Effector memory CD8-positive, alpha-beta T cell (primary cell): ENCODE measurements at regions not wholly inside any gene's neighbourhood (a gene's known extent, or its start where the extent isn't known, plus 50 kb on each side); places are given as distances from the start of the nearest gene placed in this dataset.
"Not testable (repeated sequence)": the region's sequence is repeated elsewhere in the genome, so short reads cannot be mapped to it uniquely, and the experiment has no call there.

Source experiments
- ATAC-seq: fragments of 150-1000 bp; cut with Tn5 transposase; replicated peaks from 2 replicates; pipeline ENCODE4 v1.10.0; 2021; ENCODE audit warnings: mild to moderate bottlenecking, moderate library complexity
- DNase-seq, 3 experiments: peaks; one replicate each; pipeline ENCODE4 v3.0.0; 2021
- H3K27ac Mint-ChIP-seq, 2 donors: one replicate each; pipeline ENCODE4 v1.8.0; 2022; ENCODE audit warnings: mild to moderate bottlenecking in 2 of 2, mixed read lengths in 2 of 2, moderate library complexity in 2 of 2
- H3K27me3 Mint-ChIP-seq, 2 donors: one replicate each; pipeline ENCODE4 v1.8.0; 2022; ENCODE audit warnings: mixed read lengths in 2 of 2
- H3K36me3 Mint-ChIP-seq: one replicate; pipeline ENCODE4 v1.8.0; 2022; ENCODE audit warnings: mild to moderate bottlenecking, moderate library complexity, mixed read lengths; ENCODE audit not compliant: insufficient read depth
- H3K4me1 Mint-ChIP-seq, 2 donors: one replicate each; pipeline ENCODE4 v1.8.0; 2022; ENCODE audit warnings: low read depth in 2 of 2, mixed read lengths in 2 of 2
- H3K4me3 Mint-ChIP-seq, 2 donors: one replicate each; pipeline ENCODE4 v1.8.0; 2022; ENCODE audit warnings: mild to moderate bottlenecking in 2 of 2, mixed read lengths in 2 of 2, moderate library complexity in 2 of 2
- H3K9me3 Mint-ChIP-seq, 2 donors: one replicate each; pipeline ENCODE4 v1.8.0; 2022; ENCODE audit warnings: mixed read lengths in 2 of 2

DNA sequence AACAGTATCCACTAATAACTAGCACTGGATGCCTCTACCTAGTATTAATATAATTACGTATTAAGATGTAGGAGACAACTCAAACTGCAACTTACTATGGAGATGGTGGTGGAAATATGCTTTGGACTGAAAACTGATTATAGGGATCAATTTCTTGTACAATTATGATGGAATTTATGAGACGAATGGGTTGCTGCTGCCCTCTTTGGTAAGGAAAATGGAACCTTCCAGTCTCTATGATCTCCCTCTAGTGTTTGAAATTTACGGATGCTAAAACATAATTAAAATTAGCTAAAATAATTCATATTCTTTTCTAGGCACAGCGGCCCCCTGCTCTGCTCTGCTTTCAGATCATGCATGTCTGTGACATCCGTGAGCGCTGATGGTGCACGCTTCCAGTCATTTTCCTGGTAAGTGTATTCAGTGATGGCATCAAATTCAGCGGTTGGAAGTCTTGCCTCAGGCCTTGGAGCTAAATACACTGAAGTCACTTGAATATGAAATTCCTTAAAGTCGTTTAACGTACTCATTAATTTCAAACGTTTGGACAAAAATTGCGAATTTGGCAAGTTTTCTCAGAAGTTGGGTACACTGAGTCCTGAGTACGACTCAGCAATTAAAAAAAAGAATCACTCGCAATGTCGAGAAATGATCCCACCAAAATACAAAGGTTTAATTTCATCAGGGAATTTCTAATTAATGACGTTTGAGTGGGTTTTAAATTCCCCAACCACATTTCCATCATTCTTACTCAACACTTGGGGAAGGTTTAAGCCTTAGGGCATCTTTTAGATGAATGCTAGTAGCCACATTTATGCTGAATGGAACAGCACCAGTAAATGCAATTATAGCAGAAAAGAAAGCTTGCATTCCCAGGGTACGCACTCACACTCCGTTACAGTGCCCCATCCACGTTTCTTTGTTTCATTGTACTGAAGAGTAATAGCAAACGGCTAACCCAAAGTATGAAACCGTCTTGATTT lies 132.6 kb downstream of the NR2F2 start:
- Mint-ChIP-seq H3K27me3 (no peaks in the 10 kb centered on the region), H3K36me3 (no peaks in the 10 kb centered on the region), H3K9me3 (peaks cover 0 to 3% of the 10 kb centered on the region in 2 donors), H3K27ac (no peak overlapping the region), H3K4me1 (peaks cover 0 to 1% of the 10 kb centered on the region in 2 donors), H3K4me3 (no peak overlapping the region)
- ATAC-seq (no peak), DNase-seq (no peak)

- H3K27me3 Mint-ChIP-seq: no peaks in the 10 kb centered on the region
- DNase-seq (no peak), ATAC-seq (no peak)
- no peak overlapping the region for H3K27ac Mint-ChIP-seq
- H3K9me3 Mint-ChIP-seq: no peaks in the 10 kb centered on the region
- H3K36me3 Mint-ChIP-seq: no peaks in the 10 kb centered on the region
- no peak overlapping the region for H3K4me3 Mint-ChIP-seq
- H3K4me1 Mint-ChIP-seq: no peaks in the 10 kb centered on the region
These were observed 136.0 kb downstream of the NR2F2 start for GRCh38 chr15:96466389-96466947.

DNA sequence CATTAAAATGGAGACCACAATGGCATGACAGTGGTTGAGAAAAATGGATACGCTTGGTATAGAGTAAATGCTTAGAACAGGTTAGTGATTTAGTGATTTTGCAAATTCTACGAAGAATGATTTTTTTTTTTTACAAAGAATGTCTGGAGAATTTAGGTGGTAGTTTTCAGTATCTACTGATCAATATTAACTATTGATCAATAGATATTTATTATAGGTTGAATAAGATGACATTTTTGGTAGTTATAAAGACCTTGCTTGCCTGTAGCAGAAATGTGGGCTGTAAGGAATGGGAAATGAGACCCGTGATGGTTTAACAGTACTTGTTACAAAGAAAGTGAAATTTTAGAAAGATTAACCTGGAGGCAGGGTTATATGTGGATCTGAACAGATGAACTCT lies 137.5 kb downstream of the NR2F2 start:
- Mint-ChIP-seq H3K27ac (no peak overlapping the region), H3K4me1 (no peaks in the 10 kb centered on the region), H3K27me3 (no peaks in the 10 kb centered on the region), H3K36me3 (no peaks in the 10 kb centered on the region), H3K9me3 (peaks cover 0 to 4% of the 10 kb centered on the region in 2 donors), H3K4me3 (no peak overlapping the region)
- ATAC-seq (no peak), DNase-seq (no peak)

GRCh38 chr15:96470681-96471310 lies 140.3 kb downstream of the NR2F2 start:
- Mint-ChIP-seq H3K4me1 (no peaks in the 10 kb centered on the region), H3K4me3 (no peak overlapping the region), H3K27me3 (no peaks in the 10 kb centered on the region), H3K36me3 (no peaks in the 10 kb centered on the region), H3K9me3 (peaks cover 0 to 4% of the 10 kb centered on the region in 2 donors), H3K27ac (no peak overlapping the region)
- no peak for ATAC-seq
- no peak for DNase-seq

GRCh38 chr15:96472681-96473080 lies 142.2 kb downstream of the NR2F2 start:
- H3K27me3 Mint-ChIP-seq: no peaks in the 10 kb centered on the region
- DNase-seq (no peak), ATAC-seq (no peak)
- H3K27ac Mint-ChIP-seq: no peak overlapping the region
- H3K4me3 Mint-ChIP-seq: no peak overlapping the region
- H3K9me3 Mint-ChIP-seq: peaks cover 0 to 4% of the 10 kb centered on the region in 2 donors
- no peaks in the 10 kb centered on the region for H3K4me1 Mint-ChIP-seq
- no peaks in the 10 kb centered on the region for H3K36me3 Mint-ChIP-seq

DNA sequence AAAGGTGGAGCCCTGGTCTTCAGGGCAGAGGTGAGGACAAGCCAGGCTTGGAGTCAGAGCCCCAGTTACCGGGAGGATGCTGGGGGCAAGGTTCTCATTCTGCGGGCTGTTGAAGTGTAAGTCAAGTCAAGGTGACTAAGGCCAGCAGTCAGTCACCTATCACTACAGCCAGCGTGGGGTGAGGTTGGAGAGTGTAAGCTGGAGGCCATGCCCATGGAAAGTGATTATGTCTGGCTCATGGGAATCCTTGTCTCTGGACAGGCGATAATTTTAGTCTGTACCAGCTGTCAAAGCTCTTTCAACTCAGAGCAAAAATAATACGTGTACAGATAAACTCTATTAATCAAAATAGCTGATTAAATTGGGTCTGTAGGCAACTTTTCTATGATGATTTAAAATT lies 143.1 kb downstream of the NR2F2 start:
- no peak overlapping the region for H3K4me3 Mint-ChIP-seq

GRCh38 chr15:96474231-96474664 lies 143.7 kb downstream of the NR2F2 start:
- no peak for ATAC-seq
- DNase-seq: no peak
- H3K27me3 Mint-ChIP-seq: no peaks in the 10 kb centered on the region
- H3K36me3 Mint-ChIP-seq: no peaks in the 10 kb centered on the region
- H3K4me1 Mint-ChIP-seq: no peaks in the 10 kb centered on the region
- H3K27ac Mint-ChIP-seq: no peak overlapping the region
- peaks cover 0 to 4% of the 10 kb centered on the region in 2 donors for H3K9me3 Mint-ChIP-seq
- H3K4me3 Mint-ChIP-seq: no peak overlapping the region

More for the DNA sequence above, 143.1 kb downstream of the NR2F2 start:
- ATAC-seq: no peak
- Mint-ChIP-seq H3K4me1 (no peaks in the 10 kb centered on the region), H3K36me3 (no peaks in the 10 kb centered on the region), H3K27ac (no peak overlapping the region), H3K9me3 (peaks cover 0 to 4% of the 10 kb centered on the region in 2 donors), H3K27me3 (no peaks in the 10 kb centered on the region)
- no peak for DNase-seq

GRCh38 chr15:96477227-96477626 lies 146.7 kb downstream of the NR2F2 start:
- no peaks in the 10 kb centered on the region for H3K36me3 Mint-ChIP-seq
- no peak overlapping the region for H3K4me3 Mint-ChIP-seq
- no peaks in the 10 kb centered on the region for H3K4me1 Mint-ChIP-seq
- ATAC-seq (no peak), DNase-seq (no peak)
- H3K27me3 Mint-ChIP-seq: no peaks in the 10 kb centered on the region
- H3K27ac Mint-ChIP-seq: no peak overlapping the region
- peaks cover 3 to 4% of the 10 kb centered on the region in 2 donors for H3K9me3 Mint-ChIP-seq

DNA sequence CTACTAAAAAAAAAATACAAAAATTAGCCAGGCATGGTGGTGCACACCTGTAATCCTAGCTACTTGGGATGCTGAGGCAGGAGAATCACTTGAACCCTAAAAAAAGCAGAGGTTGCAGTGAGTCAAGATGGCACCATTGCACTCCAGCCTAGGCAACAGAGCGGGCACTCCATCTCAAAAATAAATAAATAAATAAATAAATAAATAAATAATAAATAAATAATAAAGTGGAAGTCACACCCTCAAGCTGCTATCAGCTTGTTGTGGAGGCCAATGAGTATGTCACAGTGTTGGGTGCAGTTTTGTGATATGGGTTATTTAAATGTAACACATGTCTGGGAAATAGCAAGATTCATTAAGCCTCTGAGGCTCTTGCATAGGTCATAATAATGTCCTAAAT lies 153.9 kb downstream of the NR2F2 start:
- H3K27me3 Mint-ChIP-seq, H3K36me3 Mint-ChIP-seq, DNase-seq, ATAC-seq, H3K4me3 Mint-ChIP-seq, H3K4me1 Mint-ChIP-seq, H3K9me3 Mint-ChIP-seq, H3K27ac Mint-ChIP-seq: not testable (repeated sequence)

DNA sequence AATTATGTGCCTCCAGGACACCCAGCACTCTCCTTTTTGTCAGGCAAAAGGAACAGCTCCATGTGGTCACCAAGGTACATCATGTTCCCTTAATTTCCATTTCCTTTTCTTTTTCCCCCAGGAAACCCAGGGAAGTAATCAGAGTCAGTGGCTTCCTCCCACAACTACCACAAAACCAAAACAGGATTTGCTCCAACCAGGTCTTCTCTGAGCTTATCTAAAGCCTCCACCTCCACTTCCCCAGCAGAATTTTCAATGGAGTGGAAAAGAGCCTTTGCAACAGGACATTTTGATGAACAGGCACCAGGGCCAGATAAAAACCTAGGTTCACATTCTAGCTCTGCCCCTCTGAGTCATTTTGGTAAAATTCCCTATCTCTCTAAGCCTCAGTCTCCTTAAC lies 154.3 kb downstream of the NR2F2 start:
- no peak for DNase-seq
- no peaks in the 10 kb centered on the region for H3K4me1 Mint-ChIP-seq
- H3K27me3 Mint-ChIP-seq: peaks cover 0 to 9% of the 10 kb centered on the region in 2 donors
- H3K9me3 Mint-ChIP-seq: peaks cover 6 to 8% of the 10 kb centered on the region in 2 donors
- no peaks in the 10 kb centered on the region for H3K36me3 Mint-ChIP-seq
- no peak overlapping the region for H3K4me3 Mint-ChIP-seq
- no peak for ATAC-seq
- H3K27ac Mint-ChIP-seq: no peak overlapping the region

- Mint-ChIP-seq H3K9me3 (peaks cover 2 to 6% of the 10 kb centered on the region in 2 donors), H3K27me3 (peaks cover 9 to 11% of the 10 kb centered on the region in 2 donors), H3K4me1 (no peaks in the 10 kb centered on the region), H3K4me3 (no peak overlapping the region), H3K27ac (no peak overlapping the region), H3K36me3 (no peaks in the 10 kb centered on the region)
- ATAC-seq (no peak), DNase-seq (no peak)
These were observed 156.7 kb downstream of the NR2F2 start for GRCh38 chr15:96487245-96487644.

DNA sequence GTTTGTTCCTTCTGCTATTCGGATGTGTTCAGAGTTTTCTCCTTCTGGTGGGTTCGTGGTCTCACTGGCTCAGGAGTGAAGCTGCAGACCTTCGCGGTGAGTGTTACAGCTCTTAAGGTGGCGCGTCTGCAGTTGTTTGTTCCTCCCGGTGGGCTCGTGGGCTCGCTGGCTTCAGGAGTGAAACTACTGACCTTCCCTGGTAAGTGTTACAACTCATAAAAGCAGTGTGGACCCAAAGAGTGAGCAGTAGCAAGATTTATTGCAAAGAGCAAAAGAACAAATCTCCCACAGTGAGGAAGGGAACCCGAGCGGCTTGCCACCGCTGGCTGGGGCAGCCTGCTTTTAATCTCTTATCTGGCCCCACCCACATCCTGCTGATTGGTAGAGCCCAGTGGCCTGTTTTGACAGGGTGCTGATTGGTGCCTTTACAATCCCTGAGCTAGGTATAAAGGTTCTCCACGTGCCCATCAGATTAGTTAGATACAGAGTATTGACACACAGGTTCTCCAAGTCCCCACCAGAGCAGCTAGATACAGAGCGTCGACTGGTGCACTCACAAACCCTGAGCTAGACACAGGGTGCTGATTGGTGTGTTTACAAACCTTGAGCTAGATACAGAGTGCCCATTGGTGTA lies 160.7 kb downstream of the NR2F2 start:
- H3K4me1 Mint-ChIP-seq, H3K36me3 Mint-ChIP-seq, ATAC-seq, H3K27ac Mint-ChIP-seq, H3K9me3 Mint-ChIP-seq, H3K4me3 Mint-ChIP-seq, DNase-seq: not testable (repeated sequence)
- H3K27me3 Mint-ChIP-seq: peaks cover 11 to 27% of the 10 kb centered on the region in 2 donors
